ENCODE measurements at regions not wholly inside any gene's neighbourhood (a gene's known extent, or its start where the extent isn't known, plus 50 kb on each side); places are given as distances from the start of the nearest gene placed in this dataset.
"Not testable (repeated sequence)": the region's sequence is repeated elsewhere in the genome, so short reads cannot be mapped to it uniquely, and the experiment has no call there.

DNA sequence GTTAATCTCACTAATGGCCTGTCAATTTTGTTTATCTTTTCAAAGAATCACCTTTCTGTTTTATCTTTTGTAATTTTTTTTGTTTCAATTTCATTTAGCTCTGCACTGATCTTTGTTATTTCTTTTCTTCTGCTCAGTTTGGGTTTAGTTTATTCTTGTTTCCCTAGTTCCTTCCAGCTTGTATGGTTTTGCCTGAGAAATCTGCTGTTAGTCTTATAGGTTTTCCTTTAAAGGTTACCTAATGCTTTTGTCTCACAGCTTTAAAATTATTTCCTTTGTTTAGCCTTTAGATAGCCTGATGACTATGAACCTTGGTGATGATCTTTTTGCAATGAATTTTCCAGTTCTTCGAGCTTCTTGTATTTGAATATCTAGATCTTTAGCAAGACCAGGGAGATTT is 1869.8 kb upstream of the PCDH20 start:
- Histone ChIP-seq H3K27me3 (no peaks in the 10 kb centered on the region), H3K27ac (replicated peaks in 1 of 4) (no peak overlapping the region), H3K9me3 (peaks cover 0 to 4% (median 2%) of the 10 kb centered on the region in 4 donors), H3K4me3 (no peak overlapping the region), H3K4me1 (no peaks in the 10 kb centered on the region), H3K36me3 (no peaks in the 10 kb centered on the region)
- intact Hi-C loops (cut with DNase I): no loop called here
- TF ChIP-seq POLR2AphosphoS5 (IDR thresholded peaks at IDR 0.05) (no peak), CTCF (IDR thresholded peaks at IDR 0.05) (no peak), POLR2A (IDR thresholded peaks at IDR 0.05; ENCODE audit: low read depth) (no peak)
- DNase-seq (ENCODE audit: extremely low spot score): no peak
- 84% methylated on average over 1 of the region's 1 CpG for WGBS

DNA sequence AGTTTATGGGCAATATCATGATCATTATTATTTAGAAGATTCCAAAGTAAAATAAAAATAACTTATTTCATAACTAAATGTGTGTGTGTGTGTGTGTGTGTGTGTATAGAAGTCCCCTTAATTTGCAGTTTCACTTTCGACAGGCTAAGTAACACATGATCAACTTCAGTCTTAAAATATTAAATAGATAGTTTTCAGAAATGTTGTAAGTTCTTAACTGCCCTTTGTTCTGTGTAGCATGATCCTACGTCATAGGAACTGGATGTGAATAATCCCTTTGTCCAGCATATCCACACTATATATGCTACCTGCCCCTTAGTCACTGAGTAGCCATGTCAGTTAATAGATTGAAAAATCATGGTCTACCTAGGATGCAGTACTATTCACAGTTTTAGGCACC is 1863.5 kb upstream of the PCDH20 start:
- 89% methylated on average over 2 of the region's 2 CpGs for WGBS
- Histone ChIP-seq H3K36me3 (no peaks in the 10 kb centered on the region), H3K27me3 (no peaks in the 10 kb centered on the region), H3K27ac (replicated peaks in 1 of 4) (no peak overlapping the region), H3K4me3 (no peak overlapping the region), H3K4me1 (no peaks in the 10 kb centered on the region), H3K9me3 (no peaks in the 10 kb centered on the region)
- no peak for TF ChIP-seq CTCF (IDR thresholded peaks at IDR 0.05)
- TF ChIP-seq POLR2AphosphoS5 (IDR thresholded peaks at IDR 0.05): no peak
- TF ChIP-seq EP300 (IDR thresholded peaks at IDR 0.05): no peak
- intact Hi-C loops (cut with DNase I): no loop called here
- DNase-seq (ENCODE audit: extremely low spot score): no peak

DNA sequence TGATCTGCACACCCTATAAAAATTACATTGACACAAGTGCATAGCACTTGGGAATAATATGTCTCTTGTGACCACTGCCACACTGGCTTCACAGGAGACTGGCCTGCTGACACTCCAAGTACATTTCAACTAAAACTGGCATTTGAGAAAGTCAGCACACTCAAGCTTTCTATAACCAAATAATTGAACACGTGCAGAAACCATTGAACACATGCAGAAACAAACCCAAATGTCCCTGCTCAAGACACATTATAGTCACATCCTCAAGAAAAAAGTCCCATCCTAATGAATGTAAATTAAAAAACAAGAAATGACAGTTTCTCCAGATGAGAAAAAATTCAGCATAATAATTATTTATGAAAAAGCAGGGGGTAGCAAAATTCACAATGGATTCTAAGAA is 1859.1 kb upstream of the PCDH20 start:
- DNase-seq (ENCODE audit: extremely low spot score): no peak
- TF ChIP-seq EP300 (IDR thresholded peaks at IDR 0.05) (no peak), POLR2A (IDR thresholded peaks at IDR 0.05; ENCODE audit: low read depth) (no peak), CTCF (IDR thresholded peaks at IDR 0.05) (no peak), POLR2AphosphoS5 (IDR thresholded peaks at IDR 0.05) (no peak)
- no peak overlapping the region for H3K27ac ChIP-seq (replicated peaks in 1 of 4)
- no peaks in the 10 kb centered on the region for H3K4me1 ChIP-seq
- H3K36me3 ChIP-seq: no peaks in the 10 kb centered on the region
- H3K27me3 ChIP-seq: no peaks in the 10 kb centered on the region
- intact Hi-C loops (cut with DNase I): no loop called here
- H3K4me3 ChIP-seq: no peak overlapping the region
- WGBS: 74% methylated on average over 1 of the region's 1 CpG
- no peaks in the 10 kb centered on the region for H3K9me3 ChIP-seq

DNA sequence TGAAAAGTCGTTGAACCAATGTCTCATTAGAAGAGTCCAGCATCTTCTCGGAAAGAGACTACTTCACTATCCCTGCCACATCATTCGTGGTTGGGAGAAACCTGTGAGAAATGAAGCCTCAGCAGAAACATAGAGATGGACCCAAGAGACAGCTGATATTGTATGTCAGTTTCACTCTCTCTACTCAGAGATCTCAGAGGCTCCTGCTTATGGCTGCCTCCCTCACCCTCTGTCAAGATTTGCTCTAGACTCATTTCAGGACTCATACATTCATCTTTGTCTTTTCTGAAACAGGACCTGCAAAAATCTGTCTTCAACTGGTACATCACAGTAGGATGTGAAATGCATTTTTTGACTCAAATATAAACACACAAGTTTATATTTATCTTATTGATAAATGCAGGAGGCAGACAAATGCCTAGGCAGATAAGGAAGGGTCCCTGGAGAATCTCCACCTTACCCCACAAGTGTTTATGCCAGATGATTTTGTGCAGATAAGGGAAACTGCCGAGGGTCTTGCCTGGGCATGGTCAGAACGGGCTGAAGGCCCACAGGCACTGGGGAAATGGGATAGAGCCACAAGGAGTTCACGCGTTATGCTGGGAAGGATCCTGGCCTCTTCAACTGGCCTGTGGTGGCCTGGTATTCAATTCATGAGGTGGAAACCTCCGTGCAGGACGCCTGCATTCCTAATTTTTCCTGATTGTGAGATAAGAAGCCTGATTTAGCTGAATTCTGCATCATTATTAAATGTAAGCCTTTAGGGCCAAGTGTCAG is 1834.0 kb upstream of the PCDH20 start:
- DNase-seq (ENCODE audit: extremely low spot score): no peak
- H3K4me1 ChIP-seq: no peaks in the 10 kb centered on the region
- 73% methylated on average over 9 of the region's 9 CpGs for WGBS
- no peak for TF ChIP-seq POLR2A (IDR thresholded peaks at IDR 0.05; ENCODE audit: low read depth)
- no peak for TF ChIP-seq EP300 (IDR thresholded peaks at IDR 0.05)
- TF ChIP-seq CTCF (IDR thresholded peaks at IDR 0.05): no peak
- no peak for TF ChIP-seq POLR2AphosphoS5 (IDR thresholded peaks at IDR 0.05)
- no peaks in the 10 kb centered on the region for H3K36me3 ChIP-seq
- H3K4me3 ChIP-seq: no peak overlapping the region
- no peaks in the 10 kb centered on the region for H3K27me3 ChIP-seq
- no peaks in the 10 kb centered on the region for H3K9me3 ChIP-seq
- intact Hi-C loops (cut with DNase I): no loop called here
- H3K27ac ChIP-seq (replicated peaks in 1 of 4): no peak overlapping the region

DNA sequence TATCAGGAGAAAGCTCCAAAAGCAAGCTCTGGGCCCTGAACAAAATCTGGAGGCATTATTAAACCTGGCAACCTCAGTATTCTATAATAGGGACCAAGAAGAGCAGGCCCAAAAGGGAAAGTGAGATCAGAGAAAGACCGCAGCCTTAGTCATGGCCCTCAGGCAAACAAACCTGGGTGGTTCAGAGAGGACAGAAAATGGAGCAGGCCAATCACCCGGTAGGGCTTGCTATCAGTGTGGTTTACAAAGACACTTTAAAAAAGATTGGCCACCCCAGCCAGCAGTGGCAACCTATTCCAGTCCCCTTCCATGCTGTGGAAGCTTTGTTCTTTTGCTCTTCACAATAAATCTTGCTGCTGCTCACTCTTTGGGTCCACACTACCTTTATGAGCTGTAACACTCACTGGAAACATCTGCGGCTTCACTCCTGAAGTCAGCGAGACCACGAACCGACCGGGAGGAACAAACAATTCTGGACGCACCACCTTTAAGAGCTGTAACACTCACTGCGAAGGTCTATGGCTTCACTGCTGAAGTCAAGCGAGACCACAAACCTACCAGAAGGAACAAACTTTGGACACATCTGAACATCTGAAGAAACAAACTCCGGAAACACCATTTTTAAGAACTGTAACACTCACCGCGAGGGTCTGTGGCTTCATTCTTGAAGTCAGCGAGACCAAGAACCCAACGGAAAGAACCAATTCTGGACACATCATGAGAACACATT is 1821.2 kb upstream of the PCDH20 start:
- H3K4me1 ChIP-seq; H3K27ac ChIP-seq (replicated peaks in 1 of 4); intact Hi-C loops (cut with DNase I); H3K4me3 ChIP-seq; DNase-seq (ENCODE audit: extremely low spot score); H3K27me3 ChIP-seq; H3K9me3 ChIP-seq; H3K36me3 ChIP-seq: not testable (repeated sequence)
- WGBS: 92% methylated on average over 15 of the region's 15 CpGs

GRCh38 chr13:63218596-63218995 is 1802.9 kb upstream of the PCDH20 start:
- WGBS: 88% methylated on average over 3 of the region's 3 CpGs
- H3K4me1 ChIP-seq; H3K27ac ChIP-seq (replicated peaks in 1 of 4); H3K9me3 ChIP-seq; intact Hi-C loops (cut with DNase I); H3K27me3 ChIP-seq; H3K4me3 ChIP-seq; DNase-seq (ENCODE audit: extremely low spot score); H3K36me3 ChIP-seq: not testable (repeated sequence)

Measured in esophagus muscularis mucosa (tissue), 4 donors.